ENCODE measurements at regions not wholly inside any gene's neighbourhood (a gene's known extent, or its start where the extent isn't known, plus 50 kb on each side); places are given as distances from the start of the nearest gene placed in this dataset.

DNA sequence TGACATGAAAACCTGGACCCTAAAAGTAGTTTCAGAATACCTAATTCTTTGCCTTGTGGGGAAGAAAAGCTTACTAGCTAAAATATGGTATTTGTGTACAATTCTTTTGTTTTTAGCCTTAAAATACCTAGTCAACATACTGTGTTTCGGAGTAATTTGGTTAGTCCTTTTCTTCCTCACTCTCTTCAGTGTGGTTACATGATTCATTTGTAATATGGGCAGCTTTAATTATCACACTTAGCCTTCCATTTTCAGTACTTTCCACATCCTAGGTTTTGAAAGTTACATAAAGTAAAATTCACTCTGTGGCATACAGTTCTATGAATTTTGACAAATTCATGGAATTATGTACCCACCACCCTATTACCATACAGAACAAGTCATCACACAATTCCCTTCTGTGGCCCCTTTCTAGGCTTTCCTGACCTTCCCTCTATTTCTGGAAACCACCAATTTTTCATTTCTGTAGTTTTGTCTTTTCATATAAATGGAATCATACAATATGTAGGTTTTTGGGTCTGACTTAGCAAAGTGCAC, 96.2 kb downstream of the EMX2 start:
- Histone ChIP-seq H3K27me3 (ENCODE audit: control insufficient read depth, insufficient read depth, low read length) (peaks cover 12% of the 10 kb centered on the region), H3K36me3 (ENCODE audit: insufficient read depth, low read length) (no peaks in the 10 kb centered on the region), H3K4me2 (ENCODE audit: low read length) (no peak overlapping the region), H3K9me3 (replicated peaks; ENCODE audit: low read length) (no peaks in the 10 kb centered on the region), H3K9ac (ENCODE audit: low read depth, low read length) (no peak overlapping the region), H3K4me3 (ENCODE audit: low read length) (no peak overlapping the region), H3K4me1 (ENCODE audit: control insufficient read depth, insufficient read depth, low read length) (no peaks in the 10 kb centered on the region)

GRCh38 chr10:117640406-117640805, 97.9 kb downstream of the EMX2 start:
- no peak overlapping the region for H3K9ac ChIP-seq (ENCODE audit: low read depth, low read length)
- H3K4me3 ChIP-seq (ENCODE audit: low read length) = no peak overlapping the region
- H3K36me3 ChIP-seq (ENCODE audit: insufficient read depth, low read length) = no peaks in the 10 kb centered on the region
- no peak overlapping the region for H3K4me2 ChIP-seq (ENCODE audit: low read length)
- peaks cover 8% of the 10 kb centered on the region for H3K27me3 ChIP-seq (ENCODE audit: control insufficient read depth, insufficient read depth, low read length)
- H3K9me3 ChIP-seq (replicated peaks; ENCODE audit: low read length) = no peaks in the 10 kb centered on the region
- no peaks in the 10 kb centered on the region for H3K4me1 ChIP-seq (ENCODE audit: control insufficient read depth, insufficient read depth, low read length)

GRCh38 chr10:117646718-117647117, 104.2 kb downstream of the EMX2 start:
- no peaks in the 10 kb centered on the region for H3K27me3 ChIP-seq (ENCODE audit: control insufficient read depth, insufficient read depth, low read length)
- H3K9me3 ChIP-seq (replicated peaks; ENCODE audit: low read length) = no peaks in the 10 kb centered on the region
- H3K4me2 ChIP-seq (ENCODE audit: low read length) = no peak overlapping the region
- no peaks in the 10 kb centered on the region for H3K4me1 ChIP-seq (ENCODE audit: control insufficient read depth, insufficient read depth, low read length)
- H3K36me3 ChIP-seq (ENCODE audit: insufficient read depth, low read length) = no peaks in the 10 kb centered on the region
- no peak overlapping the region for H3K4me3 ChIP-seq (ENCODE audit: low read length)
- no peak overlapping the region for H3K9ac ChIP-seq (ENCODE audit: low read depth, low read length)

GRCh38 chr10:117647306-117647705, 104.8 kb downstream of the EMX2 start:
- H3K4me3 ChIP-seq (ENCODE audit: low read length) = no peak overlapping the region

DNA sequence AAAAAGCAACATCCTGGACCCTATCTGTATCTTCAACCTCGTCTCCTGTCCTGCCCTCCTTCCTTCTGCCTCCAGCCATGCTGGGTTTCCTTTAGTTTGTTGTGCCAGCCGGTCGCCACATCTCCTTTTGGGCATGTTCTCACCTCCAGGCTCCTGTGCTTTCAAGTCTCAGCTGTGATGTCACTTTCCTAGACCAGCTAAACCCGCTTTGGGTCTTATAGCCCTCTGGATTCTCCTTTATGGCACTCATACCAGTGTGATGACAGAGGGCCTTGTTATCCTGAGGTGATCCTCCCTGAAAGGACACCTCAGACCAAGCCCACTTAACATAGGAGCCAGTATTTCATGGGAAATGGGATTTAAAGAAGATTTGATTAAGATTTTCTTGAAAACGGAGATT, 108.6 kb downstream of the EMX2 start:
- H3K9me3 ChIP-seq (replicated peaks; ENCODE audit: low read length) = no peaks in the 10 kb centered on the region
- no peaks in the 10 kb centered on the region for H3K27me3 ChIP-seq (ENCODE audit: control insufficient read depth, insufficient read depth, low read length)
- H3K9ac ChIP-seq (ENCODE audit: low read depth, low read length) = no peak overlapping the region
- peaks cover 6% of the 10 kb centered on the region for H3K4me1 ChIP-seq (ENCODE audit: control insufficient read depth, insufficient read depth, low read length)
- no peaks in the 10 kb centered on the region for H3K36me3 ChIP-seq (ENCODE audit: insufficient read depth, low read length)
- no peak overlapping the region for H3K4me3 ChIP-seq (ENCODE audit: low read length)
- no peak overlapping the region for H3K4me2 ChIP-seq (ENCODE audit: low read length)

More at GRCh38 chr10:117647306-117647705, 104.8 kb downstream of the EMX2 start:
- H3K9me3 ChIP-seq (replicated peaks; ENCODE audit: low read length) = no peaks in the 10 kb centered on the region
- no peaks in the 10 kb centered on the region for H3K27me3 ChIP-seq (ENCODE audit: control insufficient read depth, insufficient read depth, low read length)
- no peaks in the 10 kb centered on the region for H3K4me1 ChIP-seq (ENCODE audit: control insufficient read depth, insufficient read depth, low read length)
- H3K4me2 ChIP-seq (ENCODE audit: low read length) = no peak overlapping the region
- no peak overlapping the region for H3K9ac ChIP-seq (ENCODE audit: low read depth, low read length)
- H3K36me3 ChIP-seq (ENCODE audit: insufficient read depth, low read length) = no peaks in the 10 kb centered on the region

GRCh38 chr10:117652228-117653169, 110.0 kb downstream of the EMX2 start:
- peaks cover 6% of the 10 kb centered on the region for H3K4me1 ChIP-seq (ENCODE audit: control insufficient read depth, insufficient read depth, low read length)
- no peak overlapping the region for H3K9ac ChIP-seq (ENCODE audit: low read depth, low read length)
- H3K4me2 ChIP-seq (ENCODE audit: low read length) = no peak overlapping the region
- no peaks in the 10 kb centered on the region for H3K9me3 ChIP-seq (replicated peaks; ENCODE audit: low read length)
- H3K27me3 ChIP-seq (ENCODE audit: control insufficient read depth, insufficient read depth, low read length) = no peaks in the 10 kb centered on the region
- no peaks in the 10 kb centered on the region for H3K36me3 ChIP-seq (ENCODE audit: insufficient read depth, low read length)
- H3K4me3 ChIP-seq (ENCODE audit: low read length) = no peak overlapping the region

DNA sequence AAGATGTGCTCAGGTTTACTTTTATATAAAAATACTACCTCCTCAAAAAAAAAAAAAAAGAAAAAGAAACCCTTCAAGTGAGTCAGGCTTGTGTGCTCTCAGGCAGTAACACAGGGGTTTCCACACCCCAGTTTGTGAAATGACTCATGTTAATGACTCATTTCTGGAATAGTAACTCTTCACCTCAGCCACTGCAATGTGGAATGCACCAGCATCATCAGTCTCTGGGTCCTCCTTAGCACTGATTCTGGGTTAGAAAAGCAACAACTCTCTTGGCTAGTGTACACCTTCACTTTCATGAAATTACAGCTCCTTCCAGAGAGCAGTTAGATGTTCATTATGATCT, 110.6 kb downstream of the EMX2 start:
- H3K27me3 ChIP-seq (ENCODE audit: control insufficient read depth, insufficient read depth, low read length) = no peaks in the 10 kb centered on the region
- H3K36me3 ChIP-seq (ENCODE audit: insufficient read depth, low read length) = no peaks in the 10 kb centered on the region
- H3K9me3 ChIP-seq (replicated peaks; ENCODE audit: low read length) = no peaks in the 10 kb centered on the region
- H3K4me2 ChIP-seq (ENCODE audit: low read length) = no peak overlapping the region
- H3K9ac ChIP-seq (ENCODE audit: low read depth, low read length) = no peak overlapping the region
- no peak overlapping the region for H3K4me3 ChIP-seq (ENCODE audit: low read length)
- peaks cover 6% of the 10 kb centered on the region for H3K4me1 ChIP-seq (ENCODE audit: control insufficient read depth, insufficient read depth, low read length)

GRCh38 chr10:117654105-117654504, 111.6 kb downstream of the EMX2 start:
- H3K9me3 ChIP-seq (replicated peaks; ENCODE audit: low read length) = no peaks in the 10 kb centered on the region
- H3K36me3 ChIP-seq (ENCODE audit: insufficient read depth, low read length) = no peaks in the 10 kb centered on the region
- H3K9ac ChIP-seq (ENCODE audit: low read depth, low read length) = no peak overlapping the region
- H3K27me3 ChIP-seq (ENCODE audit: control insufficient read depth, insufficient read depth, low read length) = no peaks in the 10 kb centered on the region
- H3K4me3 ChIP-seq (ENCODE audit: low read length) = no peak overlapping the region
- H3K4me1 ChIP-seq (ENCODE audit: control insufficient read depth, insufficient read depth, low read length) = peaks cover 6% of the 10 kb centered on the region
- H3K4me2 ChIP-seq (ENCODE audit: low read length) = no peak overlapping the region

DNA sequence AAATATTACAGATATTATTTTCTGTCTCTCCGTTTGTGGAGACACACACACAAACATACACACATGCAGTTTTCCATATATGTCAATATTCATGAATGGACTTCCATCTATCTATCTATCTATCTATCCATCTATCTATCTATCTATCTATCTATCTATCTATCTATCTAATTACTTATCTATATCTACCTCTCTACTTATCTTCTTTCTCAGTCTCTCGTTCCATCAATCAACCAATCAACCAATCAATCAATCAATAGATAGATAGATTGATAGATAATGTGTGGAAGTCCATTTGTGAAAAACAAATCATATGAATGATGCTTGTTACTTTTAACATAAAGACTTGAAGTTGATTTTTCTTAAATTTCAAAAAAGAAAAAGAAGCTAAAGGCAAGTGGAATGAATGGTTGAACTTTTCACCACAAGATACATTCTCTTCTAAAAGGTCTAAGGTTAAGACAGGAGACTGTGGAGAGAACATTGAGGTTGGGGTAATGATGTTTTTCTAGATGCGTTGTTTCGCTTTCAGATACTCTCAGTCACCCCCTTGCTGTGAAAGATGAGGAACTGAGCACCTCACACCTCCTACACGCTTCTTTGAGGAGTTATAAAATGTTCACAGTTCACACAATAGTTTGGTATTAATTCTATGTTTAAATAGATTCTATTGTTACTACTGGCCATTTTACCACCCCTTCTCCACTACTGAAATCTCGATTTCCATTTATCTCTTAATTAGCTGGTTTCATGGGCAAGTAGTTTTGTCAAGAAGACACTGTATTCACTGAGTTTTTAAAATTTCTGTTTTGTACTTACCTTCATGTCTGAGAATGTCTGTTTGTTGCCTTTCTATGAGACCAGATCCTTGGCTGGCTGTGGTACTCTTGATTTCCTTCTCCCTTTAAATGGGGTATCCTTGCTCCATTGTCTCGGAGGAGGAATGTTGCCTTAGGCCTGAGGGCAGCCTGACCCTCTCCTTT, 114.1 kb downstream of the EMX2 start:
- Histone ChIP-seq H3K9ac (ENCODE audit: low read depth, low read length) (no peak overlapping the region), H3K4me1 (ENCODE audit: control insufficient read depth, insufficient read depth, low read length) (peaks cover 6% of the 10 kb centered on the region), H3K4me2 (ENCODE audit: low read length) (no peak overlapping the region), H3K36me3 (ENCODE audit: insufficient read depth, low read length) (no peaks in the 10 kb centered on the region), H3K9me3 (replicated peaks; ENCODE audit: low read length) (no peaks in the 10 kb centered on the region), H3K27me3 (ENCODE audit: control insufficient read depth, insufficient read depth, low read length) (no peaks in the 10 kb centered on the region), H3K4me3 (ENCODE audit: low read length) (no peak overlapping the region)

DNA sequence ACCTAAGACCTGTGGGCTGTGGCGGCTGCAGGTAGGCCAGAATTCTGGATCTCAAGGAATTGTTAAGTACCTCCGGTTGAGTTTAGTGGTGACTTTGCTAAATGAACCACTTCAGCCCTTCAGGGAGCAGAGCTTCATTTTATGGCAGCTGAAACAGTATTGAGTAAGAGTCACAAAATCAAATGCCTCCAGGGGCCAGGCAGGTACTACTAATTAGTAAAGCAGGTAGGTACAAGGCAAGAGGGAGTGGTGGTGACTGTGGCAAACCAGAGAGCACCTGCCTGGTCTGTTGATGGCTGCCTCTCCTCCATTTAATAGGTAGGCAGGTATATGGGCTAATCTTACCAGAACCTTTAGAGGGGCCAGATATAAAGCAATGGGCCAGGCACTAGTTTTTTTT, 118.8 kb downstream of the EMX2 start:
- Histone ChIP-seq H3K9ac (ENCODE audit: low read depth, low read length) (no peak overlapping the region), H3K36me3 (ENCODE audit: insufficient read depth, low read length) (no peaks in the 10 kb centered on the region), H3K4me3 (ENCODE audit: low read length) (no peak overlapping the region), H3K27me3 (ENCODE audit: control insufficient read depth, insufficient read depth, low read length) (no peaks in the 10 kb centered on the region), H3K4me2 (ENCODE audit: low read length) (no peak overlapping the region), H3K4me1 (ENCODE audit: control insufficient read depth, insufficient read depth, low read length) (no peaks in the 10 kb centered on the region), H3K9me3 (replicated peaks; ENCODE audit: low read length) (no peaks in the 10 kb centered on the region)

DNA sequence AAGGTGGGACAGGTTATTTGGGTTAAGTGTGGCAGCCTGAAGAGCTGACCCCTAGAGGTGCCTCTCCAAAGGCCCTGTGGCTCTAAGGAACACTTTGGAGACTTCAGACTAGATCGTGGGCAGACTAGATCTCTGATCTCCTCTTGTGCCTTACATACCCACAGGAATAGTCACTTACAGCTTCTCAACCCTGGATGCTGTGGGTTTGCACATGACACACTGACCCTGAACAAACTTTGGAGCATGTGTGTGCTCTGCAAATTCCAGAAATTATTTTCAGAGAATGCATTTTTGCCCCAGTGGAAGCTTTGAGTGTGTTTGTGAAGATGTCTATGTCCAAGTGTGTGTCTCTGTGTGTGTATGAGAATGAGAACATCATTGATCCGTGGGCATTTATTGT, 119.6 kb downstream of the EMX2 start:
- H3K4me2 ChIP-seq (ENCODE audit: low read length) = no peak overlapping the region

More for the DNA sequence above, 119.6 kb downstream of the EMX2 start:
- H3K4me1 ChIP-seq (ENCODE audit: control insufficient read depth, insufficient read depth, low read length) = no peaks in the 10 kb centered on the region
- no peaks in the 10 kb centered on the region for H3K36me3 ChIP-seq (ENCODE audit: insufficient read depth, low read length)
- H3K9ac ChIP-seq (ENCODE audit: low read depth, low read length) = no peak overlapping the region
- H3K4me3 ChIP-seq (ENCODE audit: low read length) = no peak overlapping the region
- H3K9me3 ChIP-seq (replicated peaks; ENCODE audit: low read length) = no peaks in the 10 kb centered on the region
- no peaks in the 10 kb centered on the region for H3K27me3 ChIP-seq (ENCODE audit: control insufficient read depth, insufficient read depth, low read length)
